ENCODE measurements at regions not wholly inside any gene's neighbourhood (a gene's known extent, or its start where the extent isn't known, plus 50 kb on each side); places are given as distances from the start of the nearest gene placed in this dataset.
"Not testable (repeated sequence)": the region's sequence is repeated elsewhere in the genome, so short reads cannot be mapped to it uniquely, and the experiment has no call there.

DNA sequence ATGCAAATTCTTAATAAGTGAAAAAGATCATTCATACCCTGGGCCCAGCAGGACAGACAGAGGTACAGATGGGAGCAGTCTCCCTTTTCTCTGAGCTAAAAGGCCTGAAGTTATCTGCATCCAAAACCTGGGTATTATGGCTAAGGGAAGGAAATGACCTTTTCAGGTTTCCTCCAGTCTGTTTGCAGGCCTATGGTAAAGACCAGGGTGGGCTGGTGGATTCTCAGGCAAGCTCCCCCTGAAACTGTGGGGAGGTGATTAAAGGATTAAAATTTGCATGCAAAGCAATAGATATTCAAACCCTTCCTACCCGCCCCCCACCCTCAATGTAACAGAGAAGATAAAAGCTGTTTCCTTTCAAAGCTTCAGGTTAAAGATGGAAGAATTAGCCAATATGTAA is 471.8 kb upstream of the RUNX1 start:
- H3K4me1 Mint-ChIP-seq (ENCODE audit: low read depth): peaks cover 17% of the 10 kb centered on the region
- no peaks in the 10 kb centered on the region for H3K9me3 Mint-ChIP-seq
- no peak overlapping the region for H3K27ac Mint-ChIP-seq
- no peak for DNase-seq
- H3K4me3 Mint-ChIP-seq: no peak overlapping the region
- intact Hi-C loops (cut with micrococcal nuclease): no loop called here
- H3K27me3 Mint-ChIP-seq (ENCODE audit: low read depth): no peaks in the 10 kb centered on the region
- no peaks in the 10 kb centered on the region for H3K36me3 Mint-ChIP-seq (ENCODE audit: low read depth)
- CTCF ChIA-PET: no interaction called here

DNA sequence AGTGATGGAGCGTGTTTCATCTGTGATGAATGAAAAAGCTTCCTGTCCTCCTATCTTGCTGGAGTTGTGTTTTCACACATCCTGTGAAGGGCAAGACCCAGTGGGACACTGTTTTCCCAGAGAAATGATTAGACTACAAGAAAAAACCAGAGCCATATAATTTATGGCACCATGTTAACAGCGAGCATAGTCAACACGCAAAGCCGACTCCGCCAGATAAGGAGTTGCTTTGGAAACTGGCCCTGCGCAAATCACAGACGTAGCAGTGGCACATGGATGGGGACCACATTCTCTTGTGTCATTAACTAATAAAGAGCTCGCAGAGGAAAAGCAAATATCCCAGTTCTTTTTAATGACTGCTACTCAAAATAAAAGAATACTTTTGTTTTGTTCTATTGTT is 471.2 kb upstream of the RUNX1 start:
- H3K36me3 Mint-ChIP-seq (ENCODE audit: low read depth): no peaks in the 10 kb centered on the region
- H3K27me3 Mint-ChIP-seq (ENCODE audit: low read depth): no peaks in the 10 kb centered on the region
- H3K27ac Mint-ChIP-seq: no peak overlapping the region
- no peaks in the 10 kb centered on the region for H3K9me3 Mint-ChIP-seq
- CTCF ChIA-PET: interaction anchor here (0.6 kb wide), 1 partner anchor 482 kb away, joined by 3 read pairs; no protein-coding TSS in a partner anchor
- no peak overlapping the region for H3K4me3 Mint-ChIP-seq
- H3K4me1 Mint-ChIP-seq (ENCODE audit: low read depth): peaks cover 12% of the 10 kb centered on the region
- intact Hi-C loops (cut with micrococcal nuclease): no loop called here
- DNase-seq: no peak

DNA sequence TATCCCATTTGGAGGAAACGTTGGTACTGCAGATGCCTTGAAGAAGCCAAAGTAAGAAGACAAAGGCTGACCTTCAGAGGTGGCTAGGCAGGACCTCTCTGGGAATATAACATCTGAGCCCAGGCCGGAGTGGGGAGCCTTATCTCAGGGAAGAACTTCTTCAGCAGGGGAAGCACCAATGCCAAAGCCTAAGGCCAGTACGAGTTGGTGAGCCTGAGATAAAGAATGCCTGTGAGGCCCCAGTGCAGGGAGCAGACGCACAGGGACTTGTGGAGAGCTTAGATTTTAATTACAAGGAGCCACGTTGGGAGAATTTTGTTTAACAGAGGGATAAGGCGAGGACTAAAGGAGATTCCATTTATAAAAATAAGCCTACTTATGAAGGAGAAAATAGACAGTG is 468.8 kb upstream of the RUNX1 start:
- Mint-ChIP-seq H3K36me3 (ENCODE audit: low read depth) (no peaks in the 10 kb centered on the region), H3K4me3 (no peak overlapping the region), H3K9me3 (no peaks in the 10 kb centered on the region), H3K27me3 (ENCODE audit: low read depth) (no peaks in the 10 kb centered on the region), H3K27ac (no peak overlapping the region), H3K4me1 (ENCODE audit: low read depth) (peaks cover 6% of the 10 kb centered on the region)
- DNase-seq: no peak
- CTCF ChIA-PET: no interaction called here
- intact Hi-C loops (cut with micrococcal nuclease): no loop called here

DNA sequence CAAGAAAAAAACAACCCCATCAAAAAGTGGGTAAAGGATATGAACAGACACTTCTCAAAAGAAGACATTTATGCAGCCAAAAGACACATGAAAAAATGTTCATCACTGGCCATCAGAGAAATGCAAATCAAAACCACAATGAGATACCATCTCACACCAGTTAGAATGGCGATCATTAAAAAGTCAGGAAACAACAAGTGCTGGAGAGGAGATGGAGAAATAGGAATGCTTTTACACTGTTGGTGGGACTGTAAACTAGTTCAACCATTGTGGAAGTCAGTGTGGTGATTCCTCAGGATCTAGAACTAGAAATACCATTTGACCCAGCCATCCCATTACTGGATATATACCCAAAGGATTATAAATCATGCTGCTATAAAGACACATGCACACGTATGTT is 467.2 kb upstream of the RUNX1 start:
- H3K27me3 Mint-ChIP-seq (ENCODE audit: low read depth); DNase-seq; H3K9me3 Mint-ChIP-seq; intact Hi-C loops (cut with micrococcal nuclease); CTCF ChIA-PET; H3K36me3 Mint-ChIP-seq (ENCODE audit: low read depth); H3K27ac Mint-ChIP-seq; H3K4me3 Mint-ChIP-seq: not testable (repeated sequence)
- peaks cover 14% of the 10 kb centered on the region for H3K4me1 Mint-ChIP-seq (ENCODE audit: low read depth)

DNA sequence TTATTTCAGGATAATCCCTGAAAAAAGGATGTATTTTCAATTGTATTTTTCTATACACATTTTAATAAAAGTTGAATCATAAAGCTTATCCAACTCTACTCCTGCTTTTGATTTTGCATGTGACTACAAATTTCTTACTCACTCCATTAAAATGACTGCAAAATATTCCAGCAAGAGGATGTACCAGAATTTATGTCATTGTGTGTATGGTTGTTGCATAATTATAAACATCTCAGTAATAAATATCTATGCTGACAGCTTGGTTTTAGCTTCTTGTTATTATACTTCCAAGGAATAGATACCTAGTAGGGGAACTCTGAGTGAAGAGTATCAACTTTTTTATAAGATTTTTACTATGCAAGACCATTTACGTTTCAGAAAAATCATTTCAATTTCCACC is 463.2 kb upstream of the RUNX1 start:
- Mint-ChIP-seq H3K36me3 (ENCODE audit: low read depth) (no peaks in the 10 kb centered on the region), H3K4me3 (no peak overlapping the region), H3K27me3 (ENCODE audit: low read depth) (no peaks in the 10 kb centered on the region), H3K9me3 (no peaks in the 10 kb centered on the region), H3K27ac (no peak overlapping the region), H3K4me1 (ENCODE audit: low read depth) (peaks cover 36% of the 10 kb centered on the region)
- intact Hi-C loops (cut with micrococcal nuclease): loop anchor here (5.0 kb wide), 1 partner anchor 85 kb away; no protein-coding TSS in a partner anchor
- no peak for DNase-seq
- CTCF ChIA-PET: interaction anchor here (1.2 kb wide), 1 partner anchor 12 kb away, joined by 4 read pairs; no protein-coding TSS in a partner anchor

DNA sequence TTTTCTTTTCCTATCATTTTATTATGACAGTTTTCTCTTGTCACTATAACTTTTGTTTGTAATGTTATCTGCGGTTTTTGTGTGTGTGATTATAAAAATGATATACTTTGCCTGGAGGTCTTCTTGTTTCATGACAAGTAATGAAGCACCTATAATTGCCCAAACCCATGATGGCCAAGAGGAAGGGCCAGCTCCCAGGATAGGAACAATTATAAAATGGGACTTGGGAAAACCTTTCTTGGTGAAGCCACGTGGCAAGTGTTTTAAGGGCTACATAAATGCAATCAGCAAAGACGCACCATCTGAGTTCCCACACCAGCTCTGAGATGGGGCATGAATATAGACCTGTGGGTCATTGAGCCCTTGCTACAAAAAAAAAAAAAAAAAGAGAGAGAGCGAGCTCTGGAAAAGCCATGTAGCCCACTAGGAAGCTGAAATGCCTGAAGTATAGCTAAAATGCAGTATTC is 462.6 kb upstream of the RUNX1 start:
- DNase-seq: no peak
- H3K36me3 Mint-ChIP-seq (ENCODE audit: low read depth): no peaks in the 10 kb centered on the region
- H3K9me3 Mint-ChIP-seq: no peaks in the 10 kb centered on the region
- H3K27me3 Mint-ChIP-seq (ENCODE audit: low read depth): no peaks in the 10 kb centered on the region
- intact Hi-C loops (cut with micrococcal nuclease): loop anchor here (1.0 to 5.0 kb wide), 2 partner anchors 14 to 84 kb away; no protein-coding TSS in a partner anchor
- H3K27ac Mint-ChIP-seq: no peak overlapping the region
- peaks cover 36% of the 10 kb centered on the region for H3K4me1 Mint-ChIP-seq (ENCODE audit: low read depth)
- CTCF ChIA-PET: interaction anchor here (1.2 kb wide), 1 partner anchor 13 kb away, joined by 4 read pairs; no protein-coding TSS in a partner anchor
- H3K4me3 Mint-ChIP-seq: no peak overlapping the region

DNA sequence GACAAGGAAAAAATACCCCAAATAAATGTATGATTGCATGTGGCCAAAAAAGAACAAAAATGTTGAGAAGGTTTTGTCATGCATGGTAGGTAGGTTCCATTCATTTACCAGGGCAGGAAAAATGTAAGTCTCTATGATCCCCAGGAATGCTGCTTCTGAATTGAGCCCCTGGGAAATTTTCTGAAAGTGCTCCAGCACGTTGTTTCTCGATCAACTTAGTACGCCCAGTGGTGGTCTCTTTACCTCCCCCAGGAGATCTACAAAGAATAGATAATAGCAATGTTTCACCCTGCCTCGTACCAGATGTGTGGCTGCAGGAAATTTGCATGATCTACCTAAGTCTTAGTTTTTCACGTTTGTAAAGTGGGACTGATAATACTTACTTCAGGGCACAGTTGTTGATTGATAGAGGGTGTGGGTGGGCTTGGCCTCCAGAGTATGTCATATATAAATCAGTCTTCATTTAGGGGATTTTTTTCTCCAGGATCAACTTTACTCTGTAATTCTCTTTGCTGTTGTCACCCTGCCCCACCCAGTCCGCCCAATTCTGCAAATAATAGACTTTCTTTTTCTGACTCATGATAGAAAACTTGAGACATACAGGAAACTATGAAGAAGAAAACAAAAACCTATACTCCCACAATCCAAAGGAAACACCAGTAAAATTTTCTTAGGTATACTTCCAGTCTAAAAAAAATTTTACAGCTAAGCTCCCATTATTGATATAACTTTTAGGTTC is 462.0 kb upstream of the RUNX1 start:
- intact Hi-C loops (cut with micrococcal nuclease): loop anchor here (1.0 to 5.0 kb wide), 2 partner anchors 14 to 84 kb away; no protein-coding TSS in a partner anchor
- peak; percentile 51 for DNase-seq
- peaks cover 40% of the 10 kb centered on the region for H3K4me1 Mint-ChIP-seq (ENCODE audit: low read depth)
- no peak overlapping the region for H3K4me3 Mint-ChIP-seq
- H3K36me3 Mint-ChIP-seq (ENCODE audit: low read depth): no peaks in the 10 kb centered on the region
- H3K27ac Mint-ChIP-seq: peak overlapping the region; percentile 1
- CTCF ChIA-PET: interaction anchor here (1.2 kb wide), 1 partner anchor 13 kb away, joined by 4 read pairs; no protein-coding TSS in a partner anchor
- H3K9me3 Mint-ChIP-seq: no peaks in the 10 kb centered on the region
- H3K27me3 Mint-ChIP-seq (ENCODE audit: low read depth): no peaks in the 10 kb centered on the region

DNA sequence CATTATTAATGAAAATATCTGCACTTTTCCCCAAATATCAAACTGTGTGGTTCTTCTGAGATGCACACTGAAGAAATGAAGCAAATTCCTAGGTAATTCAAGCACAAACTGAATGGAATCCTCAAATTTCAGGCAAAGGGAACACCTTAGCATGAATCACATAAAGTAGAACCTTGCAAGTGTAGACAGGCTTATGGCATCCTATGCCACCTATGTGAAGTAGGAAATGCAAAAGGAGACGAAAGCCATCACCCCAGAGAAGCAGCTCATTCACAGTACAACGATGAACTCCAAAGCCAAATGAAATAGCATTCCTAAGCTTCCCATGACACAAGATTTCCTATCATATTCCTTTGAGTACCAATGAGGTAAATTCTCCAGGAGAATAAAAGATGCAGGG is 461.2 kb upstream of the RUNX1 start:
- CTCF ChIA-PET: no interaction called here
- no peaks in the 10 kb centered on the region for H3K9me3 Mint-ChIP-seq
- intact Hi-C loops (cut with micrococcal nuclease): loop anchor here (5.0 kb wide), 1 partner anchor 83 kb away; no protein-coding TSS in a partner anchor
- peaks cover 42% of the 10 kb centered on the region for H3K4me1 Mint-ChIP-seq (ENCODE audit: low read depth)
- H3K4me3 Mint-ChIP-seq: no peak overlapping the region
- H3K27me3 Mint-ChIP-seq (ENCODE audit: low read depth): no peaks in the 10 kb centered on the region
- no peak for DNase-seq
- H3K36me3 Mint-ChIP-seq (ENCODE audit: low read depth): no peaks in the 10 kb centered on the region
- H3K27ac Mint-ChIP-seq: no peak overlapping the region

DNA sequence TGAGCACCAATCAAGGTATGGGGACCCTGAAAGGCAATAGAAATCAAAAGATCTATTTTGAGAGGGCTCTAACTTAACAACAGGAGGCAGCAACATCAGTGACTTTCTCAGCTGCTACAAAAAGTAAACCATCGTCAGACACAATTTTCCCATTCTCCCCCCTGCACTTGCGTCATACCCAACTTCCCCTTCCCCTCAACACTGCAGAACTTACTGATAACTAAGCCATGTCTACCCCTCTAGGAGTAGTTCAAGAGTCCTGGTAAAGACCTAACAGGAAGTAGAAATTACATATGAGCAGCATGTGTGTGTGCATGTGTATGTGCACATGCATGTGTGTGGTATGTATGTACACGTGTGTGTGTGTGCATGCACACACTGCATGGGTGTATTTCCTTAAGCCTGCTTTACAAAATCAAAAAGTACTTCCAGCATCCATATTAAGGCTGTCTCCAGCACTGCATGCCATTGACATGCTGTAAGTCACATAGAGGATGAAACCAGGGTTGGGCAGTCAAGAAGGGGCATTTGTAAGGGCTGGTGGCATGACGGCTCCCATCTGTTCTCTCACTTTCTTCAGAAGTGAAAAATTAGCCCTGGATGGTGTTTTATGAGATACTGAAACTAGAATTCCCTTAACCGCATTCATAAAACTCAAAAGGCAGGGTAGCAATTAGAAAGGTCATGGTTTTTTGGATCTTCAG is 460.1 kb upstream of the RUNX1 start:
- CTCF ChIA-PET: interaction anchor here (0.6 to 1.7 kb wide), 4 partner anchors 33 to 763 kb away, joined by 4 to 6 read pairs (median 6); no protein-coding TSS in a partner anchor
- H3K27me3 Mint-ChIP-seq (ENCODE audit: low read depth): no peaks in the 10 kb centered on the region
- intact Hi-C loops (cut with micrococcal nuclease): loop anchor here (2.0 to 10.0 kb wide), 2 partner anchors 460 to 804 kb away; partner anchors contain the start of gene RUNX1
- peaks cover 50% of the 10 kb centered on the region for H3K4me1 Mint-ChIP-seq (ENCODE audit: low read depth)
- H3K36me3 Mint-ChIP-seq (ENCODE audit: low read depth): no peaks in the 10 kb centered on the region
- no peak overlapping the region for H3K27ac Mint-ChIP-seq
- no peaks in the 10 kb centered on the region for H3K9me3 Mint-ChIP-seq
- DNase-seq: no peak
- H3K4me3 Mint-ChIP-seq: no peak overlapping the region

DNA sequence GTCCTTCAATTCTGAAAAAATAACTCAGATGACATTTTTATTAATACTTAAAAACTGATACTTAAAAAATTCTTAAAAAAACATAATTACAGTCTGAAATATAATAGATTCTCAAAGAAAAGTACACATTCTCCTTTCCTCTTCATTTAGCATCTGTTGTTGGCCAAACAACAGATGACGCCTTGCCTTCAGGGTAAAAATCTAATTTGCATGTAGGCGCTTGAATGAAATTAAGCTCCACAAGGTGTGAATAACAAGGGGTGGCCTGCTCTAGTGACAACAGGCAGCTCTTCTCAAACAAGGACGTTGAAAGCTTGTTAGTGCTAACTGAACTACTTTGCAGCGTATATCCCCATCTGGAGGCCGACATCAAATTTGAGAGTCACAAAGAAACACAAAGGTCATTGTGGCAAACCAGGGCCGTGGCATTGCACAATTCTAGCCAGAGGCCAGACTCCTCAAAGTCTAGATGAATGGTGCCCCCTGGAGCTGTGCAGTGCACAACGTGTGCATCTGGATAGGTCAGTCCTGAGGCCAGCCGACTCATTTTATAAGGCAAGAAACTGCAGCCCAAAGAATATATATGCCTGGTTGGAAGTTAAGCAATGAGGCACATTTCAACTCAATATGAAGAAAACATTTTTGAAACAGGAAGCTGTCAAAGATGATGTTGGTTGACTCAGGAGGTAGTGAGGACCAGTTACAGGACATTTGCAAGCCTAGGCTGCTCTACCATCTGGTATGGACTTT is 459.2 kb upstream of the RUNX1 start:
- intact Hi-C loops (cut with micrococcal nuclease): loop anchor here (2.0 to 10.0 kb wide), 2 partner anchors 460 to 804 kb away; partner anchors contain the start of gene RUNX1
- Mint-ChIP-seq H3K4me1 (ENCODE audit: low read depth) (peaks cover 58% of the 10 kb centered on the region), H3K27me3 (ENCODE audit: low read depth) (no peaks in the 10 kb centered on the region), H3K27ac (no peak overlapping the region), H3K9me3 (no peaks in the 10 kb centered on the region), H3K4me3 (no peak overlapping the region), H3K36me3 (ENCODE audit: low read depth) (no peaks in the 10 kb centered on the region)
- CTCF ChIA-PET: interaction anchor here (0.6 to 1.7 kb wide), 5 partner anchors 32 to 814 kb away, joined by 3 to 6 read pairs (median 5); no protein-coding TSS in a partner anchor
- peak; percentile 42 for DNase-seq

DNA sequence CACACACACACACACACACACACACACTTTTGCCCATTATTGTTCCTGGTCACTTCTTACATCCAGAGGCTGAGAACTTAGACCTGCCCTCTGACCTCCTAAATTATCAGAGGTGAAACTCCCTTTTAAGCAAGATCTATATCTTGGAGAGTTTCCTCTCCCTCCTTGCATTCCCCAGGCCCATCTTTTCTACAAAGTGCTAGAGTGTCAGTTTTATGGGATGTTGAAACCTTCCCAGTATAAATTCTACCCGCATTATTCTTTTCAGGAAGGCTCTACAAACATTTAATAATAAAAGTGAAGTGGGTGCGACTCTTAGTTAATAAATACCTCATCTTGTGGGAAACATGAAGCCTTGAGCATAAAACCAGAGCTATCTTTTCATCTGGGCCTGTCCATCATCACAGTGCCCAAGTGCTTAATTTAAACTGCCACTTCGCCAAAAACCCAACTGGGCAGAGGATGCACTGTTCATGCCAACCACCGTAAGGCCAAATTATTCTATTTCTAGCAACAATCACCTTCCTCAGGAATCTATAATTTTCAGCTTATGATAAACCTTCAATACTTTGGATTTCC is 458.2 kb upstream of the RUNX1 start:
- H3K27ac Mint-ChIP-seq: no peak overlapping the region
- H3K27me3 Mint-ChIP-seq (ENCODE audit: low read depth): no peaks in the 10 kb centered on the region
- no peaks in the 10 kb centered on the region for H3K36me3 Mint-ChIP-seq (ENCODE audit: low read depth)
- peaks cover 65% of the 10 kb centered on the region for H3K4me1 Mint-ChIP-seq (ENCODE audit: low read depth)
- H3K9me3 Mint-ChIP-seq: no peaks in the 10 kb centered on the region
- no peak overlapping the region for H3K4me3 Mint-ChIP-seq
- CTCF ChIA-PET: interaction anchor here (1.7 kb wide), 1 partner anchor 31 kb away, joined by 5 read pairs; no protein-coding TSS in a partner anchor
- intact Hi-C loops (cut with micrococcal nuclease): loop anchor here (10.0 kb wide), 1 partner anchor 802 kb away; no protein-coding TSS in a partner anchor
- DNase-seq: no peak
